ENCODE measurements at regions not wholly inside any gene's neighbourhood (a gene's known extent, or its start where the extent isn't known, plus 50 kb on each side); places are given as distances from the start of the nearest gene placed in this dataset.

GRCh38 chrX:74138943-74139342, 165.0 kb upstream of the ZCCHC13 start:
- TF ChIP-seq CTCF (IDR thresholded peaks at IDR 0.05) = no peak
- TF ChIP-seq ZFX (IDR thresholded peaks at IDR 0.05; ENCODE audit: borderline replicate concordance) = no peak

Measured in 22Rv1 (cell line).